ENCODE measurements at regions not wholly inside any gene's neighbourhood (a gene's known extent, or its start where the extent isn't known, plus 50 kb on each side); places are given as distances from the start of the nearest gene placed in this dataset.

- Histone ChIP-seq H4K20me1 (ENCODE audit: control insufficient read depth, insufficient read depth, low read depth, low read length) (no peaks in the 10 kb centered on the region), H3K27ac (ENCODE audit: low read depth, low read length) (no peak overlapping the region), H3K27me3 (ENCODE audit: control insufficient read depth, low read length) (no peaks in the 10 kb centered on the region), H3F3A (ENCODE audit: control insufficient read depth, insufficient read depth) (no peaks in the 10 kb centered on the region), H3K9me2 (replicated peaks; ENCODE audit: control insufficient read depth, low read length) (no peaks in the 10 kb centered on the region), H3K9me3 (ENCODE audit: control insufficient read depth, insufficient read depth, low read length) (no peaks in the 10 kb centered on the region), H3K4me1 (ENCODE audit: control insufficient read depth, low read length) (no peaks in the 10 kb centered on the region), H3K4me3 (ENCODE audit: low read length) (no peak overlapping the region), H3K79me2 (ENCODE audit: control insufficient read depth, low read length) (no peaks in the 10 kb centered on the region), H3K36me3 (ENCODE audit: control insufficient read depth, low read length) (no peaks in the 10 kb centered on the region), H3K4me2 (ENCODE audit: low read length) (no peak overlapping the region)
- TF ChIP-seq EZH2phosphoT487 (IDR thresholded peaks at IDR 0.05; ENCODE audit: borderline replicate concordance, low read length) (no peak), CTCF (IDR thresholded peaks at IDR 0.05; ENCODE audit: low read depth, low read length, poor library complexity, severe bottlenecking) (no peak)
Observed at GRCh38 chr19:33905937-33906577, 109.4 kb downstream of the KCTD15 start.

- H3K4me1 ChIP-seq (ENCODE audit: control insufficient read depth, low read length), result no peaks in the 10 kb centered on the region
- H3K27me3 ChIP-seq (ENCODE audit: control insufficient read depth, low read length), result no peaks in the 10 kb centered on the region
- H4K20me1 ChIP-seq (ENCODE audit: control insufficient read depth, insufficient read depth, low read depth, low read length), result no peaks in the 10 kb centered on the region
- no peak overlapping the region for H3K4me3 ChIP-seq (ENCODE audit: low read length)
- H3K79me2 ChIP-seq (ENCODE audit: control insufficient read depth, low read length), result no peaks in the 10 kb centered on the region
- no peaks in the 10 kb centered on the region for H3F3A ChIP-seq (ENCODE audit: control insufficient read depth, insufficient read depth)
- no peaks in the 10 kb centered on the region for H3K9me3 ChIP-seq (ENCODE audit: control insufficient read depth, insufficient read depth, low read length)
- TF ChIP-seq EZH2phosphoT487 (IDR thresholded peaks at IDR 0.05; ENCODE audit: borderline replicate concordance, low read length) (no peak), CTCF (IDR thresholded peaks at IDR 0.05; ENCODE audit: low read depth, low read length, poor library complexity, severe bottlenecking) (no peak)
- H3K9me2 ChIP-seq (replicated peaks; ENCODE audit: control insufficient read depth, low read length), result no peaks in the 10 kb centered on the region
- no peak overlapping the region for H3K4me2 ChIP-seq (ENCODE audit: low read length)
- no peaks in the 10 kb centered on the region for H3K36me3 ChIP-seq (ENCODE audit: control insufficient read depth, low read length)
- H3K27ac ChIP-seq (ENCODE audit: low read depth, low read length), result no peak overlapping the region
Observed at GRCh38 chr19:33906578-33907335, 110.1 kb downstream of the KCTD15 start.

DNA sequence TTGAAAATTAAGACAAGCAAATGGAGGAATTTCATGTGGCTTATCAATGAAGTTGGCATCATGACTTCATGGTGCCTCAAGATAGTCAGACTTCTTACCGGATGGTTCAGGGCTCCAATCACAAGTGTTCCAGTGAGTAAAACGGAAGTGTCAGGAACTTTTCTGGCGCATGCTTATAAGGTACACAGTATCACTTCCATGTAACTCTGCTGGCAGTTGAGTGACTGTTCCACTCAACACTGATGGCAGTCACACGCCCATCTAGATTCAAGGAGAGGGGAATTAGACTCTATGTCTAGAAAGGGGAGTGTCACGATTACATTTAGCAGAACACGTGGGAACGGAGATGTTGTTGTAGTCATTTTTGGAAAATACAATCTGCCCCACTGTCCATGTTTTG, 114.3 kb downstream of the KCTD15 start:
- Histone ChIP-seq H3K27ac (ENCODE audit: low read depth, low read length) (no peak overlapping the region), H3K79me2 (ENCODE audit: control insufficient read depth, low read length) (no peaks in the 10 kb centered on the region), H3K4me2 (ENCODE audit: low read length) (no peak overlapping the region), H3K4me3 (ENCODE audit: low read length) (no peak overlapping the region), H3K36me3 (ENCODE audit: control insufficient read depth, low read length) (no peaks in the 10 kb centered on the region), H3K9me3 (ENCODE audit: control insufficient read depth, insufficient read depth, low read length) (no peaks in the 10 kb centered on the region), H3K9me2 (replicated peaks; ENCODE audit: control insufficient read depth, low read length) (no peaks in the 10 kb centered on the region), H3F3A (ENCODE audit: control insufficient read depth, insufficient read depth) (no peaks in the 10 kb centered on the region), H4K20me1 (ENCODE audit: control insufficient read depth, insufficient read depth, low read depth, low read length) (no peaks in the 10 kb centered on the region), H3K4me1 (ENCODE audit: control insufficient read depth, low read length) (no peaks in the 10 kb centered on the region), H3K27me3 (ENCODE audit: control insufficient read depth, low read length) (no peaks in the 10 kb centered on the region)
- no peak for TF ChIP-seq CTCF (IDR thresholded peaks at IDR 0.05; ENCODE audit: low read depth, low read length, poor library complexity, severe bottlenecking)
- TF ChIP-seq EZH2phosphoT487 (IDR thresholded peaks at IDR 0.05; ENCODE audit: borderline replicate concordance, low read length), result no peak
